OCI-LY1 (cell line): ENCODE measurements at regions not wholly inside any gene's neighbourhood (a gene's known extent, or its start where the extent isn't known, plus 50 kb on each side); places are given as distances from the start of the nearest gene placed in this dataset.

Experiments
- H2AFZ ChIP-seq: fragments of 200-600 bp; sonication (generic), shearing (Covaris generic); 2 replicates; pipeline ENCODE4 v1.6.0; 2014; ENCODE audit warnings: antibody characterized with exemption, mild to moderate bottlenecking, low read length
- H3F3A ChIP-seq: fragments of 200-600 bp; sonication (generic), shearing (Covaris generic); 2 replicates; pipeline ENCODE4 v1.6.0; 2014; ENCODE audit warnings: mild to moderate bottlenecking, antibody characterized with exemption, low read length, moderate library complexity; ENCODE audit not compliant: insufficient read depth
- H3K27ac ChIP-seq: fragments of 200-600 bp; sonication (generic); 2 replicates; pipeline ENCODE4 v1.5.1; 2014; ENCODE audit warnings: low read length, mixed run types, mild to moderate bottlenecking, low read depth; ENCODE audit not compliant: poor library complexity, severe bottlenecking
- H3K27me3 ChIP-seq: fragments of 200-600 bp; sonication (generic); 2 replicates; pipeline ENCODE4 v1.6.0; 2014; ENCODE audit warnings: antibody characterized with exemption, mild to moderate bottlenecking, low read length, moderate library complexity; ENCODE audit not compliant: insufficient read depth
- H3K36me3 ChIP-seq: fragments of 200-600 bp; sonication (generic); 2 replicates; pipeline ENCODE4 v1.6.1; 2014; ENCODE audit warnings: mild to moderate bottlenecking, antibody characterized with exemption, low read length, moderate library complexity, mixed read lengths; ENCODE audit not compliant: insufficient read depth
- H3K4me1 ChIP-seq: fragments of 200-600 bp; sonication (generic); 2 replicates; pipeline ENCODE4 v1.5.1; 2014; ENCODE audit warnings: mild to moderate bottlenecking, low read length, moderate library complexity; ENCODE audit not compliant: insufficient read depth, severe bottlenecking
- H3K4me2 ChIP-seq: fragments of 200-600 bp; sonication (generic), shearing (Covaris generic); 2 replicates; pipeline ENCODE4 v1.6.1; 2014; ENCODE audit warnings: low read length
- H3K4me3 ChIP-seq: fragments of 200-600 bp; sonication (generic); 2 replicates; pipeline ENCODE4 v1.5.1; 2014; ENCODE audit warnings: low read length, low read depth, mild to moderate bottlenecking, mixed read lengths; ENCODE audit not compliant: poor library complexity, severe bottlenecking
- H3K79me2 ChIP-seq: fragments of 200-600 bp; shearing (Covaris generic); 2 replicates; pipeline ENCODE4 v1.6.1; 2016; ENCODE audit warnings: mixed run types, low read length, mixed read lengths; ENCODE audit not compliant: insufficient read depth
- H3K9ac ChIP-seq: fragments of 200-600 bp; sonication (generic), shearing (Covaris generic); 2 replicates; pipeline ENCODE4 v1.6.1; 2014; ENCODE audit warnings: mild to moderate bottlenecking, low read length, mixed read lengths
- H3K9me2 ChIP-seq: fragments of 200-600 bp; sonication (generic), shearing (Covaris generic); 2 replicates; pipeline ENCODE4 v1.6.1; 2014; ENCODE audit warnings: low read depth, mild to moderate bottlenecking, low read length, mixed read lengths
- H3K9me3 ChIP-seq: fragments of 200-600 bp; shearing (Covaris generic); 2 replicates; pipeline ENCODE4 v1.6.1; 2014; ENCODE audit warnings: low read length, mixed read lengths
- H4K20me1 ChIP-seq: fragments of 200-600 bp; sonication (generic), shearing (Covaris generic); 2 replicates; pipeline ENCODE4 v1.6.0; 2016; ENCODE audit warnings: mild to moderate bottlenecking, low read length; ENCODE audit not compliant: insufficient read depth
- CTCF ChIP-seq: fragments of 200-600 bp; sonication (generic), shearing (Covaris generic); IDR thresholded peaks from 2 replicates; pipeline ENCODE4 v1.5.1; 2017; ENCODE audit warnings: mild to moderate bottlenecking, antibody characterized with exemption, low read length, moderate library complexity, mixed read lengths
- EZH2 ChIP-seq: fragments of 200-600 bp; sonication (generic), shearing (Covaris generic); IDR thresholded peaks from 2 replicates; pipeline ENCODE4 v1.8.0; 2017; ENCODE audit warnings: borderline replicate concordance, mixed run types, mild to moderate bottlenecking, antibody characterized with exemption, low read length, moderate library complexity, mixed read lengths

GRCh38 chr11:44464741-44465140 is 100.7 kb upstream of the CD82 start:
- TF ChIP-seq CTCF (peak; percentile 14; the same call in 1 of the 2 replicates), EZH2 (no peak)
- Histone ChIP-seq H3K4me3 (no peak overlapping the region), H3K4me1 (no peaks in the 10 kb centered on the region), H3K9me3 (peaks cover 5% of the 10 kb centered on the region), H3K4me2 (no peak overlapping the region), H3K27ac (no peak overlapping the region), H4K20me1 (no peaks in the 10 kb centered on the region), H3K79me2 (no peaks in the 10 kb centered on the region), H3F3A (no peaks in the 10 kb centered on the region), H3K36me3 (no peaks in the 10 kb centered on the region), H3K9ac (no peak overlapping the region), H2AFZ (no peak overlapping the region), H3K9me2 (no peaks in the 10 kb centered on the region), H3K27me3 (no peaks in the 10 kb centered on the region)

- H3K4me2 ChIP-seq: no peak overlapping the region
- H2AFZ ChIP-seq: no peak overlapping the region
- no peaks in the 10 kb centered on the region for H3K9me2 ChIP-seq
- no peaks in the 10 kb centered on the region for H4K20me1 ChIP-seq
- H3K36me3 ChIP-seq: no peaks in the 10 kb centered on the region
- no peaks in the 10 kb centered on the region for H3K27me3 ChIP-seq
- H3K9me3 ChIP-seq: peaks cover 5% of the 10 kb centered on the region
- no peaks in the 10 kb centered on the region for H3K79me2 ChIP-seq
- no peaks in the 10 kb centered on the region for H3F3A ChIP-seq
- no peak for TF ChIP-seq EZH2
- no peak for TF ChIP-seq CTCF
- no peaks in the 10 kb centered on the region for H3K4me1 ChIP-seq
- no peak overlapping the region for H3K4me3 ChIP-seq
- H3K27ac ChIP-seq: no peak overlapping the region
- no peak overlapping the region for H3K9ac ChIP-seq
Measured at GRCh38 chr11:44466531-44467205, 98.8 kb upstream of the CD82 start.

GRCh38 chr11:44467413-44467812 is 98.0 kb upstream of the CD82 start:
- no peaks in the 10 kb centered on the region for H3K36me3 ChIP-seq
- peaks cover 5% of the 10 kb centered on the region for H3K9me3 ChIP-seq
- no peaks in the 10 kb centered on the region for H3K4me1 ChIP-seq
- no peaks in the 10 kb centered on the region for H3K27me3 ChIP-seq
- H3K27ac ChIP-seq: no peak overlapping the region
- H3F3A ChIP-seq: no peaks in the 10 kb centered on the region
- no peak for TF ChIP-seq EZH2
- no peak for TF ChIP-seq CTCF
- H3K79me2 ChIP-seq: no peaks in the 10 kb centered on the region
- no peak overlapping the region for H3K9ac ChIP-seq
- H4K20me1 ChIP-seq: no peaks in the 10 kb centered on the region
- H3K9me2 ChIP-seq: no peaks in the 10 kb centered on the region
- no peak overlapping the region for H2AFZ ChIP-seq
- H3K4me2 ChIP-seq: no peak overlapping the region
- no peak overlapping the region for H3K4me3 ChIP-seq
